DMS79 (cell line): ENCODE measurements at regions not wholly inside any gene's neighbourhood (a gene's known extent, or its start where the extent isn't known, plus 50 kb on each side); places are given as distances from the start of the nearest gene placed in this dataset.

Experiments used
- DNase-seq: peaks from one replicate; lab custom pipeline; 2025; lab: John Stamatoyannopoulos, UW

DNA sequence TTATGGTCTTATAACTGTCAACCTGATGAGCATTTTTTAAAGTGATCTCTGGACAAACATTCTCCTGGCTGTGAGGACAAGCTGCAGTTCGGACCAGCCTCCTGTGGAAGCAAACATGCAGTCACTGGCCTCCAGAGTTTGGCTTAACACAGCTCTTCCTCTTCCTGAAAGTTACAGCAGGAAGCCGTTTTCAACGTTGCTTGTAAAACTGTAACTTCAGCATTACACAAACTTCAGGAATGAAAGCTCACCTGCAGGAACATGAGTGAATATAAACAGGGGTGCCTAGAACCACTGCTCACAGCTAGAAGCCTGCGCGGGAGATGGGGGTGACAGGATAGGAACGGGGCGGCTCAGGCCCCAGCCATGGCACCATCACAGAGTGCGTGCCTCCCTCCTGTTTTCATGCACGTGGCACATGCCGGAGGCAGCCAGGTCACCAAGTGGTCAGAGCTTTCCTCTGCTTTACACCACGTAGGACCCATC is 292.9 kb upstream of the PITRM1 start:
- DNase-seq: no peak

- no peak for DNase-seq
These were observed 292.3 kb upstream of the PITRM1 start for GRCh38 chr10:3464760-3465405.

- DNase-seq: no peak
These were observed 288.0 kb upstream of the PITRM1 start for GRCh38 chr10:3460420-3461128.

DNA sequence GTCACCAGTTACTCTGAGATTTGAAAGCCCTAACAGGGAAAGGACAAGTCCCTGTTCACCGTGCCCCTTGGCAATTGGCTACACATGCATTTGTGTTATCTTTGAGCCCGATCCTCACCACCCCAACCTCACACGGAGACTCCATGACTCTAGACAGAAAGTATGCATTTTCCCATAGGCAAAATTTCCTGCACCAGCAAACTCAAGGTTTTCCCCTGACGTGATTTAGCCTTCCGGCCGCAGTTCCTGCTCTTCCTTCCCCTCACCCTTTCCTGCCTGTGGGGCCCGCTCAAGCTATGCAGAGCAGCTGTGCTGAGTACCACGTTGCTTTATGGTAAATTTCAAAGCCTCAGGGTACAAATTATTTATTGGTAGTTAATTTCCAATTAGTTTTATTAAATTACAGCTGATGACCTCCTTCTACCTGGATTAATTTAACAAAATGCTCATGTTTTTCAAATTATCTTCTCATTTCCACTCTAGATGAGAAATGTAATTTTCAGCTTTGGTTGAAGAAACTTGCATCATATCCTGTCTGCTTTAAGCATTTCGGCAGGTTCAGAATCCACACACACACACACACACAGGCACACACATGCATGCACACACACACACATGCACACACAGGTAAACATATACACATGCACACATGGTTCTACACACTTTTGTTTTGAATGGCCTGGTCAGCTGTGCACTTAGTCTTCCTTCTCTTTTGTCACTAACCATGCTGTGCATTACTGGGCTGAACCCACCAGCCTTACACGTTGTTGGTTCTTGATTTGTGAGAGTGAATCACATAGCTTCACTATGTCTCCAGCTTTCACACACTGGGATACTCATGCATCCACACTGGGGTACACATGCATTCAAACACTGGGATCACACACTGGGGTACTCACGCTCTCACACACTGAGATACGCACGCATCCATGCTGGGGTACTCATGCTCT is 283.1 kb upstream of the PITRM1 start:
- no peak for DNase-seq

GRCh38 chr10:3452683-3453361 is 280.2 kb upstream of the PITRM1 start:
- no peak for DNase-seq

DNA sequence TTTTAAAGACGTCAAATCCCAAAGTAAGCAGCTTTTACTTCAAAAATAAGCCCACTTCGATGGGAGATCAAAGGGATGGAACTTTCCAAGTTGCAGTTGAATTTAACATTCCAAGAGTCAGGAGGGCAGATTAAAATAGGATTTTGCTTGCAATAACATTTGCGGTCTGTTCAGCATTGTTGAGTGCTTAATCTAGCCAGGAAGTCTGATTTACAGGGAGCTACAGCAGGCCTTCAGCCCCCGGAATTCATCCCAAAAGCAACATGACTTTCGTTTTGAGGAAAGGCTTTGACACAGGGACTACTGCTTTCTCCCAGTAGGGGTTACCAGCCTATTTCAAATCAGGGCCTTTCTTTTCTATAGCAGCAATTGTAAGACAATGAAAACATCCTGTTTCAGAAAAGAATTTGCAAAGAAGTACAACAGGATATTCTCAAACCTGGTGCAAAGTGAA is 279.6 kb upstream of the PITRM1 start:
- no peak for DNase-seq

DNA sequence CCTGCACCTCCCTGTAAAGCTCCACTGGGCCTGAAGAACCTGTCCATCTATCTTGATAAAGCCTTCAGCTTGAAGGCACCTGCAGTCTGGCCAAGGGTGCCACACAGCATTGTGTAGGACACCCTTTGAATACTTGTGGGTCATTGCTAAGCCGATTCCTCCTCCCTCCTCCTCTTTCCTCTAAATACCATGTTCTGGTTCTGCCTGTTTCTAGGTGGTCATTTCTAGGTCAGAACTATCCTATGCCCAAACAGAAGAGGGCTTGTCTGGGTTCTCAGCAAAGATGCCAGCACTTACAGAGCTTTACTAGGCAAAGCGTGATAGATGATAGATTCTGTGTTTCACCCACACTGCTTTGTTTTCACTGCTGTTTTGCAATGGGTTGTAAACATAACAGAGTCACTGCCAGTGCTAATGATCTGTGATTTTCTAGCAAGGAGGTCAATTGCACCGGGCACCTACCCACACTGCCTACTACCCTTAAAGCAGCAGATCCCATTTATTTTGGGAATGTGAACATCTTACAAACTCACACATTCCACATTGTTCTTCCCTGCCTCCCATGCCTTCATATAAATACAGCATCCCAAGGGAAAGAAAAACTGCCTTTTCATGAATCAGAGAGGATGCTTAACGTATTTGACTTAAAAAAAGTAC is 279.1 kb upstream of the PITRM1 start:
- DNase-seq: no peak

- DNase-seq: no peak
These were observed 273.6 kb upstream of the PITRM1 start for GRCh38 chr10:3446221-3446620.

GRCh38 chr10:3445648-3446047 is 273.1 kb upstream of the PITRM1 start:
- no peak for DNase-seq

GRCh38 chr10:3442451-3442990 is 269.9 kb upstream of the PITRM1 start:
- no peak for DNase-seq

- no peak for DNase-seq
These were observed 266.6 kb upstream of the PITRM1 start for GRCh38 chr10:3439183-3439582.

DNA sequence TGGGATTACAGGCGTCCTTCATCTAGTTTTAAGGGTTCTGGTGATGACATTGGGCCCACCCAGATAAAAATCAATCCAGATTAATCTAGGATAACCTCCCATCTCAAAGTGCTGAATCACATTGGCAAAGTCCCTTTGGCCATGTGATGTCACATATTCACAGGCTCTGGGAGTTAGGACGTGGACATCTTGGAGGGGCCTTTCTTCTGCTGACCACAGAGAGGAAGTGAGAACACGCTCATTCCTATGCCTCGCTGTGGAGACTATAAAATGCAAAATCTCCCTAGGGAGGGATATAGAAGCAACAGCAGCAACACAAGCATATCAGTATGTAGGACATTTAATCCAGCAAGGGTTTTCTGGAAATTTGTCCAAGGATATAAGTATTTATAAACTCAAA is 266.0 kb upstream of the PITRM1 start:
- DNase-seq: no peak

- no peak for DNase-seq
These were observed 263.1 kb upstream of the PITRM1 start for GRCh38 chr10:3435671-3436070.

GRCh38 chr10:3433988-3434387 is 261.4 kb upstream of the PITRM1 start:
- no peak for DNase-seq

DNA sequence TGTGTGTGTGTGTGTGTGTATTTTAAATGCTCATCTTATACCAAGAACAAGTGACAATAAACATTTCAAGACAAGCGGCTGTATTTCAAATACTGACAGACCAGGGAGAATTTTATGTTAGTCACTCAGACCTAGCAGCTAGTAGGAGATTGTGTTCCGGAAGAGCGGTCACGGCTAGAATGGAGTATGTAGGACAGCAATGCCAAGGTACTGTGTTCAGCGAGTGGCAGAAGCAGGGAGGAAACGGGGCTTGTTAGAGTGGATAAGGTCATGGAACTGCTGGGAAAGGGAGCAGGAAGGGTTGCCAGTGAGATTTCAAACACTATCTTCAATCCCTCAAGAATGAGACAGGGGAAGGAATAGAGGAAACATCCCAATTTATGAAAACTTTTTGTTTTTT is 260.5 kb upstream of the PITRM1 start:
- no peak for DNase-seq

- DNase-seq: no peak
These were observed 259.7 kb upstream of the PITRM1 start for GRCh38 chr10:3432081-3432825.

GRCh38 chr10:3430501-3430900 is 257.9 kb upstream of the PITRM1 start:
- DNase-seq: no peak

- no peak for DNase-seq
These were observed 257.1 kb upstream of the PITRM1 start for GRCh38 chr10:3429676-3430075.

DNA sequence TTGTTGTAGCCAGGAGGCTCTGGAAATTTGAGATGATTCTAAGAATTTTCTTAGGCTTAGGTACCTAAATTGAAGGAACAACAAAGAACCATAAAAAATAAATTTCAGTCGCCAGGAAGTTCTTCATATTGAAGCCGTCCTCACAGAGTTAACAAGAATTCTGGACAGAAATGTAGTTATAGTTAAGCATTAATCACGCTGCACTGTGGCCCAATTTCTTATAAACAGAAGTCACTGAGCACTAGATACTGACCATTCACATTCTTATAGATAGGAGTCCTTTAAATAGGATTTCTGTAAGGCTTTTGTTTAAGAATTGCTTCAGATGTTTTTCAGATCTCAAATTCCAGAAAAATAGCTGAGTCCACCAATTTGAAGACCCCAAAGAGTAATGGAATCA is 256.2 kb upstream of the PITRM1 start:
- no peak for DNase-seq

DNA sequence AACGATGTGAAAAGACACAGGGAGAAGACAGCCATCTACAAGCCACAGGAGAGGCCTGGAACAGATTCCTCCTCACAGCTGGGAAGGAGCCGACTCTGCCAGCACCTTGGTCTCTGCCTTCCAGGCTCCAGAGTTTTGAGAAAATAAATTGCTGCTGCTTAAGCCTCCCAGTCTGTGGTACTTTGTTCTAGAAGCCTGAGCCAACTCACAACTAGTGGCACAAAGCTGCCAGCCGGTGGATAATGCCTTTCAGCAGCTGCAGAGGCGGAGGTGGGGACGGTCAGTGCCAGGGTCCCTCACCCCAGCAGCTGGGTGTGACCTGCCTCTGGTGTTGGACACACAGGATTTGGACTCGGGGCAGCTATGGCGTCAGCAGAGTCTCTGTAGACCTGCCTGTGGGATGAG is 255.4 kb upstream of the PITRM1 start:
- no peak for DNase-seq
